Activated naive CD4-positive, alpha-beta T cell treated with anti-CD3 and anti-CD28 coated beads for 36 hours (primary cell): ENCODE measurements at regions not wholly inside any gene's neighbourhood (a gene's known extent, or its start where the extent isn't known, plus 50 kb on each side); places are given as distances from the start of the nearest gene placed in this dataset.

ENCODE experiments used
- CTCF ChIA-PET: fragments of 350-600 bp; sonication (Branson Sonifier 250); formaldehyde crosslinking; loops from one replicate; lab custom pipeline; 2021; ENCODE audit warnings: antibody characterized with exemption; lab: Charles Lee
- DNase-seq: peaks from one replicate; pipeline ENCODE4 v3.0.0-alpha.2; 2020
- H3K27ac Mint-ChIP-seq: one replicate; pipeline ENCODE4 v1.8.0; 2021; ENCODE audit warnings: mild to moderate bottlenecking, mixed read lengths
- H3K27me3 Mint-ChIP-seq: one replicate; pipeline ENCODE4 v1.8.0; 2021; ENCODE audit warnings: low read depth, mixed read lengths
- H3K36me3 Mint-ChIP-seq: one replicate; pipeline ENCODE4 v1.8.0; 2021; ENCODE audit warnings: low read depth, mixed read lengths
- H3K4me1 Mint-ChIP-seq: one replicate; pipeline ENCODE4 v1.8.0; 2021; ENCODE audit warnings: low read depth, mixed read lengths
- H3K4me3 Mint-ChIP-seq: one replicate; pipeline ENCODE4 v1.8.0; 2021; ENCODE audit warnings: mild to moderate bottlenecking, moderate library complexity, mixed read lengths
- H3K9me3 Mint-ChIP-seq: one replicate; pipeline ENCODE4 v1.8.0; 2021; ENCODE audit warnings: mixed read lengths
- intact Hi-C: fragments of 100-400 bp; cut with micrococcal nuclease; formaldehyde crosslinking; loops from one replicate; pipeline ENCODE4 v1.15.1; 2023

DNA sequence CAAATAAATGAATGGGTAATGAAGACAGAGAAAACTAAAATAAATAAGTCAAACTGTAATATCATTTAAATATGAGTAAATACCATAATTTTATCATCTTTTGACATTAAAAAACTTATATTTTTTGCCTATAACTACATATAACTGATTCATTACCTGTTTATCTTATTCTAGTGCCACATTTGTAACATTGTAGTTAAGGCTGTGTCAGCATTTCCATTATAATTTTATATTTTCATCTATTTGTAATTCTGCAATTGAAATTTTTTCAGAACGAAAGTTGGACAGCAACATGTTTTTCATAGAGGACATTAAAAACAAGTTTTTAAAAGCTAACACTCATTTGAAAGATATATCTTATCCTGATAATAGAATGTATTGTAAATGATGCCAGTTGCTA, 1286.5 kb downstream of the LRFN5 start:
- H3K27me3 Mint-ChIP-seq, result no peaks in the 10 kb centered on the region
- no peak overlapping the region for H3K4me3 Mint-ChIP-seq
- H3K36me3 Mint-ChIP-seq, result no peaks in the 10 kb centered on the region
- intact Hi-C loops, result no loop called here
- H3K4me1 Mint-ChIP-seq, result no peaks in the 10 kb centered on the region
- CTCF ChIA-PET, result no interaction called here
- DNase-seq, result no peak
- peaks cover 6% of the 10 kb centered on the region for H3K9me3 Mint-ChIP-seq
- no peak overlapping the region for H3K27ac Mint-ChIP-seq

DNA sequence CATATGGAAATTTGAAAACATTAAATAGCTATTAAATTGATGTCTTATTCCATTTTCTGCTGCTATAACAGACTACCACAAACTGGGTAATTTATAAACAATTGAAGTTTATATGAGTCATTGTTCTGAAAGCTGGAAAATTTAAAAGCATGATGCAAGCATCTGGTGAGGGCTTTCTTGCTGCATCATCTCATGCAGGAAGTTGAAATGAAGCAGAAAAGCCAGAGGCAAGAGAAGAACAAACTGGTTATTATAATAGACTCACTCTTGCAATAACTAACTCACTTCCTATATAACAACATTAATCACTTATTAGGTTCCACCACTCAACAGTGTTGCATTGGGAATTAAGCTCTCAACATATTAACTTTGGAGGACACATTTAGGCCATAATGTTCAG, 1277.4 kb downstream of the LRFN5 start:
- H3K36me3 Mint-ChIP-seq, result no peaks in the 10 kb centered on the region
- intact Hi-C loops, result no loop called here
- CTCF ChIA-PET, result no interaction called here
- H3K4me3 Mint-ChIP-seq, result no peak overlapping the region
- H3K27me3 Mint-ChIP-seq, result no peaks in the 10 kb centered on the region
- no peak for DNase-seq
- no peak overlapping the region for H3K27ac Mint-ChIP-seq
- peaks cover 11% of the 10 kb centered on the region for H3K9me3 Mint-ChIP-seq
- no peaks in the 10 kb centered on the region for H3K4me1 Mint-ChIP-seq

DNA sequence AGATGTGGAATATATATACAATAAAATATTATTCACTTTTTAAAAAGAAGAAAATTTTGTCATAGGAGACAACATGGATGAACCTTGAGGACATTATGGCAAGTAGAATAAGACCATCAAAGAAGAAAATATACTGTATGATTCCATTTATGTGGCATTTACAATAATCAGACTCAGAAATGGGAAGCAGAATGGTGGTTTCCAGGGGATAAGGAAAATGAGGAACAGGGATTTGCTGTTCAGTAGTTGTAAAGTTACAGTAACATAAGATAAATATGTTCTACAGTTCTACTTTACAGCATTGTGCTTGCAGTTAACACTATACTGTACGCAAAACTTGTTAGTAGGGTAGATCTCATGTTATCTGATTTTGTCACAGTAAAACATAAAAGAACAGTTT, 1271.0 kb downstream of the LRFN5 start:
- intact Hi-C loops, result no loop called here
- H3K4me1 Mint-ChIP-seq, result no peaks in the 10 kb centered on the region
- CTCF ChIA-PET, result no interaction called here
- peaks cover 2% of the 10 kb centered on the region for H3K9me3 Mint-ChIP-seq
- H3K27ac Mint-ChIP-seq, result no peak overlapping the region
- H3K36me3 Mint-ChIP-seq, result no peaks in the 10 kb centered on the region
- H3K27me3 Mint-ChIP-seq, result no peaks in the 10 kb centered on the region
- H3K4me3 Mint-ChIP-seq, result no peak overlapping the region
- no peak for DNase-seq

DNA sequence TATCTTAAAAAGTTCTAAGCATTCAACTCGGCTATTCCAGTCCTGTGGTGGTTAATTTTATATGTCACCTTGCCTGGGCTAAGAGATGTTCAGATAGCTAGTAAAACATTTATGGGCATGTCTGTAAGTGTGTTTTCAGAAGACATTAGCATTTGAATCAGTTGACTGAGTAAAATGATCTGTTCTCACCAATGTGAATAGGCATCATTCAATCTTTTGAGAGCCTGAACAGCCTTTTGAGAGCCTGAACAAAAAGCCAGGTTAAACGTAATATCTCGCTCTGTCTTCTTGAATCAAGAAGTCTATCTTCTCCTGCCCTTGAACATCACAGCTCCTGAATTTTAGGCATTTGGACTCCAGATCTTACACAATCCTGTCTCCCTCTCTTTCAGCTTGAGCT, 1266.1 kb downstream of the LRFN5 start:
- H3K36me3 Mint-ChIP-seq, result no peaks in the 10 kb centered on the region
- no peak for DNase-seq
- intact Hi-C loops, result no loop called here
- CTCF ChIA-PET, result no interaction called here
- H3K4me1 Mint-ChIP-seq, result no peaks in the 10 kb centered on the region
- H3K27ac Mint-ChIP-seq, result no peak overlapping the region
- H3K9me3 Mint-ChIP-seq, result no peaks in the 10 kb centered on the region
- no peaks in the 10 kb centered on the region for H3K27me3 Mint-ChIP-seq
- H3K4me3 Mint-ChIP-seq, result no peak overlapping the region

DNA sequence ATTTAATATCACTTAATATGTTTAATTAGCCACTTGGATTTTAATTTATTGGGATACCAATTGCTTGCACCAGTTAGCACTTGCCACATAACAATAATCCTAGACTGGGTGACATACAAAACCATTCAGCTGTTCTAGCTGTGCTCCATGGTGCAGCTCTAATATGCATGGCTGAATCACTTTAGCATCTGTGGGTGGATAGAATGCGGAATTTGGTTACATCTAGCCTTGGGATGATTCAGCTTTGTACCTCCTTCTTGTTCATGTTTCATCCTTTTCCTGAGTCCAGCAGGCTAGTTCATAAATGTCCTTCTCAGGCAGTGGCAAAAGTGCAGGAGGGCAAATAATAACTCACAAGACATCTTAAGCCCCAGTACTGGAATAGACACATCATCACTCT, 1263.0 kb downstream of the LRFN5 start:
- CTCF ChIA-PET, result no interaction called here
- no peaks in the 10 kb centered on the region for H3K4me1 Mint-ChIP-seq
- no peaks in the 10 kb centered on the region for H3K36me3 Mint-ChIP-seq
- no peak for DNase-seq
- no peak overlapping the region for H3K27ac Mint-ChIP-seq
- H3K27me3 Mint-ChIP-seq, result no peaks in the 10 kb centered on the region
- intact Hi-C loops, result no loop called here
- no peak overlapping the region for H3K4me3 Mint-ChIP-seq
- H3K9me3 Mint-ChIP-seq, result no peaks in the 10 kb centered on the region

DNA sequence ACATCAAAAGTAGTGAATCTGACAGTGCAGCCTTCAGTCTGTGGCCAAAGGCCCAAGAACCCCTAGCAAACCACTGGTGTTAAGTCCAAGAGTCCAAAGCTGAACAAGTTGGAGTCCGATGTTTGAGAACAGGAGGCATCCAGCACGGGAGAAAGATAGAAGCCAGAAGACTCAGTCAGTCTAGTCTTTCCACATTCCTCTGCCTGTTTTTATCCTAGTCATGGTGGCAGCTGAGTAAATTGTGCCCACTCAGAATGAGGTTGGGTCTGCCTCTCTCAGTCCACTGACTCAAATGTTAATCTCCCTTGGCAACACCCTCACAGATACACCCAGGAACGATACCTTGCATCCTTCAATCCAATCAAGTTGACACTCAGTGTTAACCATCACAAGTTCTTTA, 1255.4 kb downstream of the LRFN5 start:
- intact Hi-C loops, result no loop called here
- H3K4me3 Mint-ChIP-seq, result no peak overlapping the region

DNA sequence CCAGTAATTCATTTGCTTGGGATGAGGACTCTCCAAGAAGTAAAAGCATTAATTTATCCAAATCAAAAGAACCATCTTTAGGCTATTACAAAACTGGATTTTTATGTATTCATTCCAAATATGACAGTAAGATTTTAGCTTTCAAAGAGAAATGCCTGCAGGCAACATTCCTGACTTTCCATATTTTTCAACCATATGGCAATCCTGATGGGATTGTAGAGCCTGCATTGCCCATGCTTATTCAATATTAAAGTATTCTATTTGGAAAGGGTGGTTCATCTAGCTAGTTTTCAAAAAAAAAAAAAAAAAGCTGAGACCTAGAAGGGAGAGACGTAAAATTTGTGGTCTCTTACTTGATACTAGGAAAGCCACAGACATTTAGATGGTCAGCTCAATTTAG, 1253.7 kb downstream of the LRFN5 start:
- Mint-ChIP-seq H3K4me3 (no peak overlapping the region), H3K4me1 (no peaks in the 10 kb centered on the region), H3K27me3 (no peaks in the 10 kb centered on the region), H3K36me3 (no peaks in the 10 kb centered on the region), H3K9me3 (peaks cover 3% of the 10 kb centered on the region), H3K27ac (no peak overlapping the region)
- CTCF ChIA-PET, result interaction anchor here (0.6 kb wide), 1 partner anchor 285 kb away, joined by 3 read pairs; no protein-coding TSS in a partner anchor
- no peak for DNase-seq
- intact Hi-C loops, result no loop called here

More for the DNA sequence above, 1255.4 kb downstream of the LRFN5 start:
- no peak for DNase-seq
- CTCF ChIA-PET, result no interaction called here
- H3K9me3 Mint-ChIP-seq, result peaks cover 3% of the 10 kb centered on the region
- H3K4me1 Mint-ChIP-seq, result no peaks in the 10 kb centered on the region
- no peaks in the 10 kb centered on the region for H3K27me3 Mint-ChIP-seq
- no peaks in the 10 kb centered on the region for H3K36me3 Mint-ChIP-seq
- H3K27ac Mint-ChIP-seq, result no peak overlapping the region

DNA sequence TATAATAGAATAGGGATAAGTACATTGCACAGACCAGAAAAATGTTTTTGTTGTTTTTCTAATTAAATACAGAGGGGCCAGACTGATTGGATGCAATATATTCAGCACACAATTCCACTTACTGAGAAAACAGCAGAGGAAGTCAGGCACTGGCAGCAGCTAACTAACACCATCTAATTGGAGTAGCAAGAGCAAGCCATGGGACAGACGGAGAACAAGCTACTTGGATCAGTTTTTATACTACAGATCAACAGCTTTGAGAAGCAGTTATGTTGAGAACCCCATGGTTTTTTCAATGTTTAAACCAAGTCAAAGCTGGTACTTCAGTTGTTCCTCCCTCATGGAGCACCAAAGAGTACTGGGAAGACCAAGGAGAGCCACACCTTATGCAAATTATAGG, 1249.4 kb downstream of the LRFN5 start:
- DNase-seq, result no peak
- H3K9me3 Mint-ChIP-seq, result peaks cover 8% of the 10 kb centered on the region
- H3K4me3 Mint-ChIP-seq, result no peak overlapping the region
- H3K4me1 Mint-ChIP-seq, result no peaks in the 10 kb centered on the region
- CTCF ChIA-PET, result no interaction called here
- H3K27ac Mint-ChIP-seq, result no peak overlapping the region
- intact Hi-C loops, result no loop called here
- no peaks in the 10 kb centered on the region for H3K36me3 Mint-ChIP-seq
- H3K27me3 Mint-ChIP-seq, result no peaks in the 10 kb centered on the region

DNA sequence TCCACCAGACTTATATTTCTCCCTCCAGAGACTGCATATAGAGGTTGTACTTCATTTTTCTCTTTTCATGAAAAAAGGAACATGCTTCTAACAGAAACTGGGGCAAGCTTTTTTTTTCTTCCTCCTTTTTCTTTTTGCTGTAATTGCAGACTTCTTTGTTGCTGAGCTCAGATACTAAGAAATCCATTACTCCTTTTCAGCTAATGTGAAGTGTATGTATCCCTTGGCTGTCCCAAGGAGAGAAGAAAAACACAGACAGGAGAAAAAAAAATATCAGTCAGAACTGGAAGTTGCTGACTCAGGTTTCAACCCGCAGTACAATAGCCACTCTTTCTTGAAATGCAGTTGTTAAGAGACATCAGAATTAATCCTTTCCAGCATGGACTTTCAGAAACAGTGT, 1248.4 kb downstream of the LRFN5 start:
- CTCF ChIA-PET, result no interaction called here
- Mint-ChIP-seq H3K4me1 (no peaks in the 10 kb centered on the region), H3K9me3 (peaks cover 8% of the 10 kb centered on the region), H3K27ac (no peak overlapping the region), H3K4me3 (no peak overlapping the region), H3K36me3 (no peaks in the 10 kb centered on the region), H3K27me3 (no peaks in the 10 kb centered on the region)
- DNase-seq, result no peak
- intact Hi-C loops, result no loop called here

DNA sequence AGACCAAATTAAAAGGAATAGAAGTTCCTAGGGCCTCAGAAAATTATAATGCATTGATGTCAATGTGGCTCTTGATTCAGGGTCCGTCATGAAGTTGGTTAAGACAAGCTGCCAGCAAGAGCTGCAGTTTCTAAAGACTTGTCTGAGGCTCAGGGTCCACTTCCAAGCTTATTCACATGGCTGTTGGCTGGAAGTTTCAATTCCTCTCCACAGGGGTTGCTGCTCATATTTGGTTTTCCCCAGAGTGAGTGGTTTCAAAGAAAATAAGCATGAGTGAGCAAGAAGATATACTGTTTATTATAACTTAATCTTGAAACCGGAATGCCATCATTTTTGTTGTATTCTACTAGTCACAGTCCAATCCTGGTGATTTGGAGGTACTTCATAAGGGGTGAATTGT, 1247.4 kb downstream of the LRFN5 start:
- Mint-ChIP-seq H3K27ac (no peak overlapping the region), H3K4me1 (no peaks in the 10 kb centered on the region), H3K4me3 (no peak overlapping the region), H3K27me3 (no peaks in the 10 kb centered on the region), H3K9me3 (peaks cover 8% of the 10 kb centered on the region), H3K36me3 (no peaks in the 10 kb centered on the region)
- DNase-seq, result no peak
- CTCF ChIA-PET, result no interaction called here
- intact Hi-C loops, result no loop called here

DNA sequence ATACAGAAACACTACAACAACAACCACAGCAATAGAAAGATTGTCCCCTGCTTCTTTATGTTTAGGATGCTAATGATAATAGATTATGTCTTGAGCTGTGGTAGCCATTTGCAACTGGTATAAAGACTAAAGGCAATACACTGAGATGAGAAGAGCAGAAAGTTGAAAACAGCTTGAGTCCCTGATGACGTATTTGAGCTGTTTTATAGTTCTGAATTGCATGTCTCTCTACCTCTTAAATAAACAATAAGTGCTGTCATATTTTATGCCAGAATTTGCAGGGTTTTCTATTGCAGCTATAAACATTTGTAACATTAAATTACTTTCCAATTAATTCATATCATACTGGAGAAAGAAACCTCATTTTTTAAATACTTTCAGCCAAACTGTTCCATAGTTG, 1242.0 kb downstream of the LRFN5 start:
- H3K27me3 Mint-ChIP-seq, result no peaks in the 10 kb centered on the region
- no peaks in the 10 kb centered on the region for H3K36me3 Mint-ChIP-seq

DNA sequence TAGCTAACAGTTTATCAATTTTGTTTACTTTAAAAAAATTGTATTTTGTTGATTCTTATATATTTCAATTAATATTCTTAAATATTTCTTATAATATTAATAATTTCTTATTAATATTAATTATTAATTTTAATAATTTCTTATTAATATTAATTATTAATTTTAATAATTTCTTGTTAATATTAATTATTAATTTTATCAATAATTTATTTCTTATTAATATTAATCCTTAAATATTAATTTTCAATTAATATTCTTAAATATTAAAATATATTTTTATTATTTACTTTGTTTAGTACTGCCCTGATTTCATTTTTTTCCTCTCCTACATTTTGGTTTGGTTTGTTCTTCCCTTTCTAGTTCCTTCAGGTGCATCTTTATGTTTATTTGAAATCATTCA, 1208.1 kb downstream of the LRFN5 start:
- Mint-ChIP-seq H3K4me3 (no peak overlapping the region), H3K27me3 (no peaks in the 10 kb centered on the region), H3K4me1 (no peaks in the 10 kb centered on the region), H3K36me3 (no peaks in the 10 kb centered on the region), H3K9me3 (peaks cover 1% of the 10 kb centered on the region), H3K27ac (no peak overlapping the region)
- CTCF ChIA-PET, result no interaction called here
- no peak for DNase-seq
- intact Hi-C loops, result no loop called here

More for the DNA sequence above, 1242.0 kb downstream of the LRFN5 start:
- Mint-ChIP-seq H3K4me1 (no peaks in the 10 kb centered on the region), H3K9me3 (peaks cover 12% of the 10 kb centered on the region), H3K27ac (no peak overlapping the region), H3K4me3 (no peak overlapping the region)
- CTCF ChIA-PET, result no interaction called here
- no peak for DNase-seq
- intact Hi-C loops, result no loop called here

DNA sequence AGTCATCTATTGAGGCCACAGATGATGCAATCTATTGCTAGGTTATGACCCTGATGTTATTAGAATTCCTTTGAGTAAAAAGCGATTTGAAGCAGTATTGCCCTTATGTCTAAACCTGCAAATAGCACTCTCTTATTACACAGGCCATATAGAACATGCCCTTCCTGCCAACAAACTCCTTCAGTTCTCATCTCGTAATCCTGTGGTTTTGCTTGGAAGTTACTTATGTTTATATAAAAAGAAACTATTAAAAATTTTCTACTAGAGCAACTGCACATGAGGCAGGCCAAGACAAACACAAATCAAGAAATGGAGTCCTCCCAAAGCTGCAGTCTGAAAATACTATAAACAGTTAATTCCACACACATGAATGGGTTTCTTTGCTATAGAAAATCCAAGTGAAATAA, 1200.2 kb downstream of the LRFN5 start:
- Mint-ChIP-seq H3K36me3 (no peaks in the 10 kb centered on the region), H3K27ac (no peak overlapping the region), H3K4me3 (no peak overlapping the region), H3K9me3 (no peaks in the 10 kb centered on the region), H3K4me1 (no peaks in the 10 kb centered on the region), H3K27me3 (no peaks in the 10 kb centered on the region)
- intact Hi-C loops, result no loop called here
- DNase-seq, result no peak
- CTCF ChIA-PET, result no interaction called here

DNA sequence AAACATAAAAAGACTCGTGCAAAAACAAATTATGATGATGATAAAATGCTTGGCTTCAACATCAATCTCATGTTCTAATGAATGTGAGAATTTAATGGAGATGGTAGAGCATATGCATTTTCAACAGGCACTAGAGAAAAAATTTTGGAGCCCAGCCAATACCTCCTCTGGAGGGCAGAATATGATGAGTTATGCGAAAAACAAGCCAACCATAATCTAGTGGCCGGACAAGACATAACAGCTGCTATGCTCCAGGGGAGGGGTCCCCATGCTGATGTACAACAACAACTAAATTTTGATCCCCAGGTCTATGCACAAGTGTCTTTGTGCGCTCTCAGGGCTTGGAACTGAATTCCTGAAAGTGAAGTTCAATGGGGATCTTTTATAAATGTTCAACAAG, 1197.5 kb downstream of the LRFN5 start:
- Mint-ChIP-seq H3K9me3 (peaks cover 2% of the 10 kb centered on the region), H3K27me3 (no peaks in the 10 kb centered on the region), H3K4me3 (no peak overlapping the region), H3K36me3 (no peaks in the 10 kb centered on the region), H3K27ac (no peak overlapping the region), H3K4me1 (no peaks in the 10 kb centered on the region)
- intact Hi-C loops, result no loop called here
- CTCF ChIA-PET, result no interaction called here
- no peak for DNase-seq
